ENCODE measurements at regions not wholly inside any gene's neighbourhood (a gene's known extent, or its start where the extent isn't known, plus 50 kb on each side); places are given as distances from the start of the nearest gene placed in this dataset.

DNA sequence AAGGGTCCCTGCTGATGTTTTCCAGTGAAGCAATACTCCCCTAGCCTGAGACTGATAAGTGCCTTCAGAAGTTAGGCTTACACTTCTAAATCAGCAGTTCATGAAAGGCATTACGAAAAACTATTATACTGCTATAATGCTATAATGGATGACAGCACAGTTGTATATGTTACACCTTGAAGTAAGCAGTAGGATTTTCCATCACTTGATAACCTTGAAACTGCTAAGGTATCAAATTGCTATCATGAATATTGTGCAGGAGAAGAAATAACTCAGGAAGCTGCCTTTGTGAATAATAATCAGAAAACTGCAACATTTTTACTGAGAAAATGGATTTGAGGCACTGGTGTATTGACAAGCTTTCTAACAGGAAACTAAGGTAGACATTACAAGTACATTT, 142.3 kb downstream of the HNMT start:
- DNase-seq = no peak

- DNase-seq = no peak
Observed at GRCh38 chr2:138107288-138107687, 143.0 kb downstream of the HNMT start.

- DNase-seq = no peak
Observed at GRCh38 chr2:138110453-138111083, 146.3 kb downstream of the HNMT start.

GRCh38 chr2:138112536-138112935, 148.3 kb downstream of the HNMT start:
- DNase-seq = no peak

DNA sequence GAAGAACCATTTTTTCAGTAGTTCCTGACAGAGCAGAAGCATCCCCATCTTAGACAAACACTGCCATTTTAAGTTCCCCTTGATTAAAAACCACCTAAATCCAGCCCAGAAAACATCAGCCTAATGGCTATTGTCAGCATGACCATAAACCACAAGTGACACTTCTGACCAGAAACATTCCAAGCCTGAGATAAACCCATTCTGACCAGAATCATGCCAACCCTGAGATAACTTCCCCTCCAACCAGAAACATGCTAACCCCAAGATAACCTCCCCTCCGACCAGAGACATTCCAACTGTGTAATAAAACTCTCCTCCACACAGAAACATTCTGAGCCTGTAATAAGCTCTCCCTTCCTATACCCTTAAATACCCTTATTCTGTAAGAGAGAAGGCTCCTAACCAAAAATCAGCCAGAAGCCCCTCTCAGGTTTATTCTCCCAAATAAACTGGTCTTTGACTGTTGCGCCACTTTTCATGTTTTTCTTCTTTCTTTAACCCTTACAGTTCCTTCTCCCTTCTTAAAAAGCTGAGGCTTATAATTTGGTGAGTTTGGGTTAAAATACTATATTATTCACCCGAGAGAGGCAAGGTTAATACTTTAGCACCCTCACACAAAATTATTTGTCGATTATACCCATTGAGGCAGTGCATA, 149.7 kb downstream of the HNMT start:
- DNase-seq = no peak

- DNase-seq = no peak
Observed at GRCh38 chr2:138115666-138116065, 151.4 kb downstream of the HNMT start.

DNA sequence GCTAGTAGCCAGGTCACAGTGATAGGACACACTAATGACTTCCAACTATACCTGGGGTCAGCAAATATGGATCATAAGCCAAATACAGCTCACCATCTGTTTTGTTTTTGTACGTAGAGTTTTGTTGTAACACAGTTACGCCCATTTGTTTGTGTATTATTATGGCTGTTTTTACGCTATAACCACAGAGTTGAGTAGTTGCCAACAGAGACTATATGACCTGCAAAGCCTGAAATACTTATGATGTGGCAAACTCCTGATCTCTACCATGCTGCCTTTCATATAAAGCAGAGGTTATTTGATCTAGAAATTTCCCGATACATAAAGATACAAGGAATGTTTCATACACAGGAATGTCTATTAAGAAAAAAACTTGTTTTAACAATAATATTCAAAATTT, 152.2 kb downstream of the HNMT start:
- DNase-seq = no peak

DNA sequence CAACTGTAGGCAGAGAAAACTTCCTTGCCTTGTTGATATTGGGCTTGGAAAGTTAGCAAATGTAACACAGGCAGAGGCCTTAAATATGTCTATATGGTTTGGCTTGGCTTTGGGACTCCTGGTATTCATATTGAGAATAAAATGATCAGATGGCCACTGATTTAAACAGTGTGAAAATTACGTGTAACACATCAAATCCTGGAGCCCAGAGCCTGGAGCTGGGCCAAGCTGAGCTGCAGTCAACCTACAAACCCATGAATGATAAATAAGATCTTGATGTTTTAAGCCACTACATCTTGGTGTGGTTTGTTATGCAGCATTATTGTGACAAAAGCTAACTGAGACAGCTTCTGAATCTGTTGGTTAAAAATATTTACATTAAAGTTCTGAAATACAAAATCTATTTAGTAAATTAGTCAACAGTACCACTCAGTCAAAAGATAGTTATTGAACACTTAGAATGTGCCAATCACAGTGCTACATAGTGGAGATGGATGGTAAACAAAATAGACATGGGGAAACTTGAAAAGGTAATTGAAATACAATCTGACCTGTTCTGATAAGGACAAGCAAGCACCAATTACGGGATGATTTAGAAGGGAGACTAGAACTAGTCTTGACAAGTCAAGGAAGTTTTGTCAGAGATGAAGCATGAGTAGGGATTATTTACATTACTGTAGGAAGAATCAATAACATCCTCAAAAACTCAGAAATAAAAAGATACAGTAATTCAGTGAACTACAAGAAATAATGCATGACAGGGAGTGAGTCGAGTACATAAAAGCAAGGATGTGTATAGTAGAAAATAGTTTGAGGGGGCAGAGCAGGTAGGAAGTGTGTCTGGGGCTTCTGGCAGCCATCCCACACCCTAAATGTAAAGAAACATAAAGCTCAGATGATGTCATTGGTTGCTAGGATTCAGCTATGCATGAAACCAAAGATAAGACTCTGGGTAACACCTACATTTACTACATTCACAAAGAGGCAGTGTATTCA, 157.7 kb downstream of the HNMT start:
- no peak for DNase-seq

DNA sequence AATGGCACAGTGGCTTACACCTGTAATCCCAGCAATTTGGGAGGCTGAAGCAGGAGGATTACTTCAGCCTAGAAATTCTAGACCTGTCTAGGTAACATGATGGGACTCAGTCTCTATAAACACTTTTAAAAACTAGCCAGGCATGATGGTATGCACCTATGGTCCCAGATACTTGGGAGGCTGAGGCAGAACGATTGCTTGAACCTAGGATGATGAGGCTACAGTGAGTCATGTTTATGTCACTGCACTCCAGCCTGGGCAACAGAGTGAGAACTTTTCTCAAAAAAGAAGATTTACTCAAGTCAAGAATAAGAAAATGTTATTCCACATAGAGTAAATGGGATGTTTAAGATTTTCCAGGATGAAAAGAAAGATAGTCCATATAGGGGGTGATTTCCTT, 158.6 kb downstream of the HNMT start:
- no peak for DNase-seq

- DNase-seq = no peak
Observed at GRCh38 chr2:138123741-138124140, 159.5 kb downstream of the HNMT start.

GRCh38 chr2:138124521-138124920, 160.2 kb downstream of the HNMT start:
- no peak for DNase-seq

DNA sequence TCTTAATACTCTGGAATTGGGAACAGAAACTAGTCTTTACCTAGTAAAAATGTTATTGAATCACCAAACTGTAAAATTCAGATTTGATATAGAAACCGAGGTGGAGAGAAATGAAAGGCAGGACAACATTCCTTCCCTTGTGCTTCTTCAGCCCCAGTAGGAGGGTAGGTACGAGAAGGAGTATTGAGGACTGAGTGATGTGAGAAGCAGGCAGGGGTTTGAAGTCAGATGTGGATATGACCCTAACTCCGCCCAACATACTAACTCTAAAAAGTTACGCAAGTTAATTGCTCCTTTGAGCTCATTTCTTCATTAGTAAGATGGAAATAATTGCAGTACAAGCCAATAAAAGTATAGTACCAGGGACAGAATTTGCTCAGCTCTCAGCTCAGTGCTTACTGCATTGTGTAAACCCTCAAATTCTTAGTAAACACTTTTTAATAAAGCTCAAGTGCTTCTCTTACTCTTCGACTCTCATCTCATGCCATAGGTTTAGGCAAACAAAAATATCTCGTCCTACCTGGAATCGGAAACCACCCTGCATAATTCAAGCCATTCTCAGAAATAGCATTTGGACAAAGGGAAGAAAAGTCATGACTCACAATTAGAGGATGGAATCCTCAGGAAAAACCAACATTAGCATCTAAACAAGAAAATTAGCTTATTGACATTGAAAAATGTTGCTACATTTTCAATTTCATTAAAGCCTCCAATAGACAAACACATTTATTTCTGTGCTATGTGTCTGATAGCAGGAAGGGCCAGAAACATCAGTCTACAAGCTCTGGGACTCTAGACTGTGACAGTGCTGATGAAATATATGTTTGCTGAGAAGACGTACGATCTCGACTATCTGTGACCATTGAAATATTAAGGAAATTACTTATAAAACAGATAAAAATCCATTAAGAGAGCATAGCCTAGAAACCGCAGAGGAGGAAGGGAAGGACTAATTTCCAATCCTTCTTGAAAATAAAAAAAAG, 161.3 kb downstream of the HNMT start:
- DNase-seq = no peak

DNA sequence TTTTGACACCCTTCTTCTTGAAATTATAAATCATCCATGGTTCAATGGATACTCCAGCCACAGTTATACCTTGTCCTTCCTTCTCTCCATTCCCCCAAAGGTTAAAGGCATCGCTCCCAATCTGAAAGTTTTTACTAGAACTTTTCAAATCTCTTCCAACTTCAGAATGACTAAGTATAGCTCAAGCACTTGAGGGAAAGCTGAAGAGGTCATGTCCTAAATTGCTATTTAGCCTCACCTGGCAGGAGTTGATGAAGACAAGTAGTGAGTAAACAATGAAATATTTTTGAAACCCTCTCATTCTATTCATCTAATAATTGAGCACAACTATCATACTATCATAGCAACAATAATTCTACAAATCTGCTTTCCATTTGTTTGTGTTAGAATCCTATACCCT, 167.8 kb downstream of the HNMT start:
- no peak for DNase-seq

- no peak for DNase-seq
Observed at GRCh38 chr2:138137949-138138348, 173.7 kb downstream of the HNMT start.

DNA sequence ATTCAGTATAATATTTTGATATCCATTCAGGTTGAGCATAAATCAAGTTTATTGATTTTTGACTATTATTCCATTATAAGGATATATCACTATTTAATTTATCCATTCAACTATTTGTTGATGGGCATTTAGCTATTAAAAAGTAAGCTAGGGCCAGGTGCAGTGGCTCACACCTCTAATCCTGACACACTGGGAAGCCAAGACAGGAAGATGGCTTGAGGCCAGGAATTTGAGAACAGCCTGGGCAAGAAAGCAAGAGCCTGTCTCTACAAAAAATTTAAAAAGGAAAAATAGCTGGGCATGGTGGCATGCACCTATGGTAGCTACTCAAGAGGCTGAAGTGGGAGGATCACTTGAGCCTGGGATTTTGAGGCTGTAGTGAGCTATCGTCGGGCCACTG, 183.5 kb downstream of the HNMT start:
- no peak for DNase-seq

DNA sequence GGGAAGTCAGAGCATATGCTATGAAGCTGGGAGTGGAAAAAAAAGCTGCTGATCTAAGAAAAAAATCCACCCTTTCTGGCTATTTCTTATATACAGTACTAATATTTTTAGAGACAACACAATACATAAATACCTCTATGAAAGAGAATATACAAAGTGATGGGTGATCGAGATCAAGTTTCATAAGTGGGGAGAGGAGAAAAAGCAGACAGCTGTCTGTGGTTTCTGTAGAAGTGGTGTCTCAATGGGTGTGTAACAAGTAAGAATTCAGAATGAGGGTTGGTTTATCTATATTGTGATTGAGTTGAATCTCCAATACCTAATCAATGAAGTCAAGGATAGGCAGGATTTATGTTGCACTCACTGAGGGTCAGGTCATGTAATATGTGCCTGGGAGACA, 191.0 kb downstream of the HNMT start:
- DNase-seq = no peak

- no peak for DNase-seq
Observed at GRCh38 chr2:138157372-138157771, 193.1 kb downstream of the HNMT start.

DNA sequence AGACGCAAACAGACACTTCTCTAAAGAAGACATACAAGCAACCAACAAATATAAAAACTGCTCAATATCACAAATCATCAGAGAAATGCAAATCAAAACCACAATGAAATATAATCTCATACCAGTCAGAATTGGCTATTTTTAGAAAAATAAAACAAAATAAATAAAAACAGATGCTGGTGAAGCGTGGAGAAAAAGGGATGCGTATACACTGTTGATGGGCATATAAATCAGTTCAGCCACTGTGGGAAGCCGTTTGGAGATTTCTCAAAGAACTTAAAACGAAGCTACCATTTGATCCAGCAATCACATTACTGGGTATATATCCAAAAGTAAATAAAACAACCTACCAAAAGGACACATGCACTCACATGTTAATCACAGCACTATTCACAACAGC, 206.2 kb downstream of the HNMT start:
- DNase-seq = no peak

DNA sequence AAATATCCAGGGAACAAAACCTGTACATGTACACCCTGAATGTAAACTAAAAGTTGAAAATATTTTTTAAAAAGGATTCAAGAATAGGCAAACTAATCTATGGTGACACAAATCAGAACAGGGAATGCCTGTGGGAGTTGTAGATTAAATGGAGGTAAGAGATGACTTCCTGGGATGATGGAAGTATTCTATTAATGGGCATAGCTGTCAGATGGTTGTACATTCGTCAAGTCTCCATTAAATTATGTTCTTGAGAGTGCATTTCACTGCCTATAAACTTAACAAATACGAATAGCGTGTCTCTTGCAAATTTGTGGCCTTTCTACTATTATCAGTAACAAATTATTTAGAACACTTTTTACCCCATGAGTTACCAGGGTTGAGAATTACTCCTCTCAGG, 207.0 kb downstream of the HNMT start:
- no peak for DNase-seq

GRCh38 chr2:138175066-138175465, 210.8 kb downstream of the HNMT start:
- DNase-seq = no peak

- no peak for DNase-seq
Observed at GRCh38 chr2:138176862-138177439, 212.7 kb downstream of the HNMT start.

DNA sequence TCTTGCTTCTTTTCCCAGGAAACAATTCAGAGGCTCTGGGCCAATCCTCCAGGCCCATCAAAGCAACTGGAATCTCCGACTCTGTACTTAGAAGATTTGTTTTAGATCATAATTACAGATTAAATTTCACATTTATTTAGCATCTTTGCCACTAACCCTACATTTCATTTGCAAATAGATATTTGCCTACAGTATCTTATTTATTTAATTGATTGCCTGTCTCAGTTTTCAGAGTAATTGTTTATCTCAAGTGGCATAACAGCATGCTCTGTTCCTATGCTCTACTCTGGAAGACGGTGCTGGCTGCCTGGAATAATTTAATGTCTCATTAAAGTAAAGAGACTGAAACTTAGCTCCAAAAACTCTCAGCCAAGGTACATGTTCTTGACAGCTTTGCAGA, 213.4 kb downstream of the HNMT start:
- DNase-seq = no peak

All from activated CD4-positive, alpha-beta T cell treated with anti-CD3 and anti-CD28 coated beads, Interleukin-2, Interleukin-6, amounts not matched to agents 100 ng/mL and 50 ng/mL, durations not matched to agents 16 hours and 8 hours (primary cell).